ENCODE measurements at regions not wholly inside any gene's neighbourhood (a gene's known extent, or its start where the extent isn't known, plus 50 kb on each side); places are given as distances from the start of the nearest gene placed in this dataset.

DNA sequence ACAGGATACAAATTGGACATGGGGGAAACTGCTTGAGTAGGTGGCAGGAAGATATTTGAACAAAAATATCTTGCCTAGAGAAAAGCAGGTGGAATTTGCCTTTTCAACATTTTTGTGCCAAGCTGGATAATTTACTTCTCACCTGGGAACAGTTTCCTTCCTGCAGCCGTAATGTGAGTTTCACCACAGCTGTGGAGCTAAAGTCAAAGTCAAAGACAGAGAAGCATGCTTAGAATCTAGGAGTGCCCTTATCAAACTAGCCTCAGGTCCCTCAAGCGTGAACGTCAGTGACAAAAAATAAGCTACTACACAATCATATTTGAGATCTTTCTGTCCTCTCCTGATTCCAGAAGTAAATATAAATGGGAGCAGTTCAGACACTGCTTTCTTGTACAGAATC lies 588.9 kb downstream of the MAT2B start:
- no peaks in the 10 kb centered on the region for H3K79me2 ChIP-seq (ENCODE audit: insufficient read depth, low read length)
- peaks cover 0 to 3% (median 0%) of the 10 kb centered on the region in 7 donors for H3K9me3 Mint-ChIP-seq
- no peak for DNase-seq
- no peak overlapping the region for H3K4me2 ChIP-seq (replicated peaks; ENCODE audit: extremely low read depth, low read length, poor library complexity, severe bottlenecking)
- H3K4me1 ChIP-seq (ENCODE audit: control insufficient read depth in 1 of 2, insufficient read depth in 2 of 2, low read length in 2 of 2) = no peaks in the 10 kb centered on the region
- H3K36me3 Mint-ChIP-seq = no peaks in the 10 kb centered on the region
- no peaks in the 10 kb centered on the region for H3K27me3 ChIP-seq (ENCODE audit: control insufficient read depth in 2 of 2, insufficient read depth in 2 of 2, low read length in 2 of 2)
- H3K27ac ChIP-seq (ENCODE audit: low read depth in 1 of 2, low read length in 2 of 2) = no peak overlapping the region
- H4K20me1 ChIP-seq (ENCODE audit: insufficient read depth, low read length) = no peaks in the 10 kb centered on the region
- TF ChIP-seq, protein P1, sequence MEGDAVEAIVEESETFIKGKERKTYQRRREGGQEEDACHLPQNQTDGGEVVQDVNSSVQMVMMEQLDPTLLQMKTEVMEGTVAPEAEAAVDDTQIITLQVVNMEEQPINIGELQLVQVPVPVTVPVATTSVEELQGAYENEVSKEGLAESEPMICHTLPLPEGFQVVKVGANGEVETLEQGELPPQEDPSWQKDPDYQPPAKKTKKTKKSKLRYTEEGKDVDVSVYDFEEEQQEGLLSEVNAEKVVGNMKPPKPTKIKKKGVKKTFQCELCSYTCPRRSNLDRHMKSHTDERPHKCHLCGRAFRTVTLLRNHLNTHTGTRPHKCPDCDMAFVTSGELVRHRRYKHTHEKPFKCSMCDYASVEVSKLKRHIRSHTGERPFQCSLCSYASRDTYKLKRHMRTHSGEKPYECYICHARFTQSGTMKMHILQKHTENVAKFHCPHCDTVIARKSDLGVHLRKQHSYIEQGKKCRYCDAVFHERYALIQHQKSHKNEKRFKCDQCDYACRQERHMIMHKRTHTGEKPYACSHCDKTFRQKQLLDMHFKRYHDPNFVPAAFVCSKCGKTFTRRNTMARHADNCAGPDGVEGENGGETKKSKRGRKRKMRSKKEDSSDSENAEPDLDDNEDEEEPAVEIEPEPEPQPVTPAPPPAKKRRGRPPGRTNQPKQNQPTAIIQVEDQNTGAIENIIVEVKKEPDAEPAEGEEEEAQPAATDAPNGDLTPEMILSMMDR (IDR thresholded peaks at IDR 0.05) = no peak
- no peaks in the 10 kb centered on the region for H3K4me1 Mint-ChIP-seq
- H3K9me3 ChIP-seq (replicated peaks in 1 of 2; ENCODE audit: control insufficient read depth in 1 of 2, insufficient read depth in 1 of 2, low read length in 2 of 2) = no peaks in the 10 kb centered on the region
- no peaks in the 10 kb centered on the region for H3K36me3 ChIP-seq (replicated peaks in 1 of 2; ENCODE audit: control insufficient read depth in 1 of 2, insufficient read depth in 2 of 2, low read length in 2 of 2)
- no CpG with 5 or more reads among the region's 3 CpGs for WGBS (ENCODE audit: insufficient coverage)
- peaks cover 0 to 2% (median 0%) of the 10 kb centered on the region in 3 donors for H3K27me3 Mint-ChIP-seq (ENCODE audit: low read depth in 3 of 3)
- no peak overlapping the region for H3K27ac Mint-ChIP-seq
- H3K4me3 ChIP-seq (replicated peaks in 1 of 3; ENCODE audit: low read depth in 2 of 3, low read length in 3 of 3) = no peak overlapping the region
- H2AFZ ChIP-seq (ENCODE audit: insufficient read depth, low read depth, low read length, poor library complexity, severe bottlenecking) = no peak overlapping the region
- H3K9ac ChIP-seq (ENCODE audit: insufficient read depth, low read length, poor library complexity, severe bottlenecking) = no peak overlapping the region
- H3K4me3 Mint-ChIP-seq = no peak overlapping the region
- intact Hi-C loops (cut with micrococcal nuclease) = no loop called here

DNA sequence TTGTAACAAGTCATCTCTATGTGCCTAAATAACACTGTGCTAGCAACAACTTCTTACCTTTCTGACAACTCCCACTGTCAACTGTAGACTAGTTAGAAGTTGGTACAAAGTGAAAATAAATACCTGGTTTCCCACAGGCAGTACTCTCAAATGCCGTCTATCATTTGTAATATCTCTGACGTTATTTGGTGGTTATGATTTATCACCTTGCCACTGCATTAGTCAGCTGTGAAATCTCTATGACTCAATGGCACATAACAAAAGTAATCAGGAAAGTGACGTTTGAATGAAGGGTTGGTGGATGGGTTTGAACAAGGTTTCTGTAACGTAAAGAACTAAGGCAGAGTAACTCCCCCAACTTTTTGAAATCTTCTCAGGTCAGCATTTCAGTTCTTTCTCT lies 592.3 kb downstream of the MAT2B start:
- WGBS (ENCODE audit: insufficient coverage) = no CpG with 5 or more reads among the region's 4 CpGs
- intact Hi-C loops (cut with micrococcal nuclease) = no loop called here
- Mint-ChIP-seq H3K9me3 (no peaks in the 10 kb centered on the region), H3K27me3 (ENCODE audit: low read depth in 3 of 3) (peaks cover 0 to 2% (median 0%) of the 10 kb centered on the region in 3 donors), H3K4me3 (no peak overlapping the region), H3K4me1 (no peaks in the 10 kb centered on the region), H3K27ac (no peak overlapping the region), H3K36me3 (no peaks in the 10 kb centered on the region)
- Histone ChIP-seq H3K27me3 (ENCODE audit: control insufficient read depth in 2 of 2, insufficient read depth in 2 of 2, low read length in 2 of 2) (no peaks in the 10 kb centered on the region), H3K4me2 (replicated peaks; ENCODE audit: extremely low read depth, low read length, poor library complexity, severe bottlenecking) (no peak overlapping the region), H3K9ac (ENCODE audit: insufficient read depth, low read length, poor library complexity, severe bottlenecking) (no peak overlapping the region), H2AFZ (ENCODE audit: insufficient read depth, low read depth, low read length, poor library complexity, severe bottlenecking) (no peak overlapping the region), H3K27ac (ENCODE audit: low read depth in 1 of 2, low read length in 2 of 2) (no peak overlapping the region), H4K20me1 (ENCODE audit: insufficient read depth, low read length) (no peaks in the 10 kb centered on the region), H3K4me3 (replicated peaks in 1 of 3; ENCODE audit: low read depth in 2 of 3, low read length in 3 of 3) (no peak overlapping the region), H3K9me3 (replicated peaks in 1 of 2; ENCODE audit: control insufficient read depth in 1 of 2, insufficient read depth in 1 of 2, low read length in 2 of 2) (no peaks in the 10 kb centered on the region), H3K36me3 (replicated peaks in 1 of 2; ENCODE audit: control insufficient read depth in 1 of 2, insufficient read depth in 2 of 2, low read length in 2 of 2) (no peaks in the 10 kb centered on the region), H3K79me2 (ENCODE audit: insufficient read depth, low read length) (no peaks in the 10 kb centered on the region), H3K4me1 (ENCODE audit: control insufficient read depth in 1 of 2, insufficient read depth in 2 of 2, low read length in 2 of 2) (no peaks in the 10 kb centered on the region)
- TF ChIP-seq, protein P1 (IDR thresholded peaks at IDR 0.05) = no peak
- no peak for DNase-seq

All from CD14-positive monocyte (primary cell).